CD8-positive, alpha-beta memory T cell (primary cell): ENCODE measurements at regions not wholly inside any gene's neighbourhood (a gene's known extent, or its start where the extent isn't known, plus 50 kb on each side); places are given as distances from the start of the nearest gene placed in this dataset.

Source experiments
- CTCF ChIA-PET: fragments of 350-600 bp; sonication (Branson Sonifier 250); formaldehyde crosslinking; loops from one replicate; lab custom pipeline; 2021; ENCODE audit warnings: antibody characterized with exemption; lab: Charles Lee
- POLR2A ChIA-PET: fragments of 350-600 bp; sonication (Branson Sonifier 250); formaldehyde crosslinking; loops from one replicate; lab custom pipeline; 2021; ENCODE audit warnings: antibody characterized with exemption; lab: Charles Lee
- DNase-seq, 5 donors: peaks; one replicate each; pipeline versions ENCODE4 v3.0.0 to v3.0.0-alpha.2; 2020 to 2022; ENCODE audit warnings: mixed read lengths in 1 of 5
- H3K27ac ChIP-seq: one replicate; pipeline ENCODE4 v1.7.0; 2013; ENCODE audit warnings: low read depth, mild to moderate bottlenecking, low read length, moderate library complexity
- H3K27me3 ChIP-seq: 2 replicates; pipeline ENCODE4 v1.7.0; 2013; ENCODE audit warnings: low read length, mild to moderate bottlenecking; ENCODE audit not compliant: insufficient read depth, poor library complexity, severe bottlenecking
- H3K36me3 ChIP-seq: 2 replicates; pipeline ENCODE4 v1.7.0; 2013; ENCODE audit warnings: mild to moderate bottlenecking, low read length, moderate library complexity; ENCODE audit not compliant: insufficient read depth
- H3K4me1 ChIP-seq: 2 replicates; pipeline ENCODE4 v1.7.0; 2013; ENCODE audit warnings: mild to moderate bottlenecking, low read length, moderate library complexity; ENCODE audit not compliant: insufficient read depth
- H3K4me3 ChIP-seq: 2 replicates; pipeline ENCODE4 v1.7.0; 2013; ENCODE audit warnings: mild to moderate bottlenecking, low read length
- H3K9me3 ChIP-seq: 2 replicates; pipeline ENCODE4 v1.7.0; 2013; ENCODE audit warnings: mild to moderate bottlenecking, low read length
- H3K27ac Mint-ChIP-seq, 8 donors: one replicate each; pipeline ENCODE4 v1.8.0; 2020 to 2021; ENCODE audit warnings: mixed read lengths in 8 of 8, mild to moderate bottlenecking in 6 of 8, inconsistent platforms in 3 of 8, moderate library complexity in 3 of 8
- H3K27me3 Mint-ChIP-seq, 2 donors: one replicate each; pipeline ENCODE4 v1.8.0; 2020 to 2021; ENCODE audit warnings: mixed read lengths in 2 of 2, mild to moderate bottlenecking in 1 of 2, moderate library complexity in 1 of 2
- H3K36me3 Mint-ChIP-seq, 3 donors: one replicate each; pipeline ENCODE4 v1.8.0; 2020 to 2021; ENCODE audit warnings: mixed read lengths in 3 of 3, inconsistent platforms in 1 of 3, mild to moderate bottlenecking in 1 of 3
- H3K4me1 Mint-ChIP-seq, 3 donors: one replicate each; pipeline ENCODE4 v1.8.0; 2020 to 2021; ENCODE audit warnings: mixed read lengths in 3 of 3, inconsistent platforms in 1 of 3, mild to moderate bottlenecking in 1 of 3
- H3K4me3 Mint-ChIP-seq, 7 donors: one replicate each; pipeline ENCODE4 v1.8.0; 2020 to 2021; ENCODE audit warnings: mixed read lengths in 7 of 7, mild to moderate bottlenecking in 6 of 7, moderate library complexity in 4 of 7, inconsistent platforms in 2 of 7
- H3K9me3 Mint-ChIP-seq, 5 donors: one replicate each; pipeline ENCODE4 v1.8.0; 2020 to 2022; ENCODE audit warnings: mixed read lengths in 5 of 5, mild to moderate bottlenecking in 3 of 5, moderate library complexity in 2 of 5, inconsistent platforms in 1 of 5

- H3K36me3 ChIP-seq: no peaks in the 10 kb centered on the region
Observed at GRCh38 chr6:11298651-11299420, 66.4 kb upstream of the NEDD9 start.

DNA sequence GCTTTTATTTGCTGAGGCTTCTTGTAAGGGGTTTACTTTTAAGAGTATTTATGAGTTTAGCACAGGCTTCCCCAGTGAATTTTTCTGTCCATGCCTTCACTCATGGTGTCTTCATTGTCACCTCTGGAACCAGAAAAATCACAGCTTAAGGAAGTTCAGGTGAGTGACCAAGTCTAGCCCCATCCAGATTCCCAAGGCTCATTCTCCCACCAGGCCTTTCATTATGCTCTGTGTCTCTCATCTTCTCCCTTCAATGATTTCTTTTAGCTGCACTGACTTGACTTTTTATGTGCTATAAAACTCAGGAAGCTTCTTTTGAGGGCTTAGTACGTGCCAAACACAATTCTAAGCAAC, 64.9 kb upstream of the NEDD9 start:
- Histone ChIP-seq H3K36me3 (no peaks in the 10 kb centered on the region), H3K27ac (no peak overlapping the region), H3K4me1 (no peaks in the 10 kb centered on the region), H3K4me3 (no peak overlapping the region), H3K27me3 (no peaks in the 10 kb centered on the region), H3K9me3 (no peaks in the 10 kb centered on the region)
- no peaks in the 10 kb centered on the region for H3K27me3 Mint-ChIP-seq
- no peak overlapping the region for H3K4me3 Mint-ChIP-seq
- no peak for DNase-seq
- peak overlapping the region in 3 of 8 donors; percentile 3 to 66 (median 55) for H3K27ac Mint-ChIP-seq
- ChIA-PET POLR2A (no interaction called here), CTCF (no interaction called here)
- peaks cover 57 to 67% (median 64%) of the 10 kb centered on the region in 3 donors for H3K4me1 Mint-ChIP-seq
- peaks cover 47 to 73% (median 53%) of the 10 kb centered on the region in 3 donors for H3K36me3 Mint-ChIP-seq
- H3K9me3 Mint-ChIP-seq: peaks cover 0 to 10% (median 5%) of the 10 kb centered on the region in 5 donors

More at GRCh38 chr6:11298651-11299420, 66.4 kb upstream of the NEDD9 start:
- H3K4me1 Mint-ChIP-seq: peaks cover 58 to 67% (median 64%) of the 10 kb centered on the region in 3 donors
- DNase-seq: peak in 1 of 5 donors; percentile 57
- Histone ChIP-seq H3K27ac (no peak overlapping the region), H3K4me1 (no peaks in the 10 kb centered on the region), H3K4me3 (no peak overlapping the region), H3K9me3 (no peaks in the 10 kb centered on the region), H3K27me3 (no peaks in the 10 kb centered on the region)
- H3K27me3 Mint-ChIP-seq: no peaks in the 10 kb centered on the region
- H3K4me3 Mint-ChIP-seq: peak overlapping the region in 4 of 7 donors; percentile 32 to 57 (median 46)
- peak overlapping the region in 7 of 8 donors; percentile 17 to 79 (median 71) for H3K27ac Mint-ChIP-seq
- ChIA-PET CTCF (no interaction called here), POLR2A (no interaction called here)
- peaks cover 48 to 80% (median 66%) of the 10 kb centered on the region in 3 donors for H3K36me3 Mint-ChIP-seq
- H3K9me3 Mint-ChIP-seq: peaks cover 0 to 10% (median 5%) of the 10 kb centered on the region in 5 donors

GRCh38 chr6:11296449-11297375, 64.2 kb upstream of the NEDD9 start:
- Mint-ChIP-seq H3K27ac (peak overlapping the region in 1 of 8 donors; percentile 36), H3K27me3 (no peaks in the 10 kb centered on the region), H3K4me3 (peak overlapping the region in 1 of 7 donors; percentile 42), H3K4me1 (peaks cover 61 to 71% (median 64%) of the 10 kb centered on the region in 3 donors), H3K9me3 (peaks cover 0 to 10% (median 4%) of the 10 kb centered on the region in 5 donors), H3K36me3 (peaks cover 45 to 74% (median 48%) of the 10 kb centered on the region in 3 donors)
- Histone ChIP-seq H3K4me3 (no peak overlapping the region), H3K9me3 (no peaks in the 10 kb centered on the region), H3K27me3 (no peaks in the 10 kb centered on the region), H3K4me1 (no peaks in the 10 kb centered on the region), H3K27ac (no peak overlapping the region), H3K36me3 (no peaks in the 10 kb centered on the region)
- no peak for DNase-seq
- ChIA-PET CTCF (no interaction called here), POLR2A (no interaction called here)

DNA sequence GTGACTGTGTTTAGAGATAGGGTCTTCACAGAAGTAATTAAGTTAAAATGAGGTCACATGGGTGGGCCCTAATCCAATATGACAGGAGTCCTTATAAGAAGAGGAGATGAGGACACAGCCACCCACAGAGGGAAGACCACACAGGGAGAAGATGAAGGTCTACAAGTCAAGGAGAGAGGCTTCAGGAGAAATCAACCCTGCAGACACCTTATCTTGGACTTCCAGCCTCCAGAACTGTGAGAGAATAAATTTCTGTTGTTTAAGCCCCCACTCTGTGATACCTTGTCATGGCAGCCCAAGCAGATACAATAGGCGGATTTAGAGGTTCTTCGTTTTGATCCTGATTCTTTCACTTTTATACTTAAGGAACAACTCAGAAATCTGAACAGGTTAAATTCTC, 63.5 kb upstream of the NEDD9 start:
- Mint-ChIP-seq H3K9me3 (peaks cover 0 to 6% (median 0%) of the 10 kb centered on the region in 5 donors), H3K4me1 (peaks cover 57 to 67% (median 60%) of the 10 kb centered on the region in 3 donors), H3K27me3 (no peaks in the 10 kb centered on the region), H3K4me3 (no peak overlapping the region), H3K36me3 (peaks cover 41 to 70% (median 41%) of the 10 kb centered on the region in 3 donors), H3K27ac (no peak overlapping the region)
- no peaks in the 10 kb centered on the region for H3K27me3 ChIP-seq
- H3K36me3 ChIP-seq: no peaks in the 10 kb centered on the region
- no peaks in the 10 kb centered on the region for H3K9me3 ChIP-seq
- H3K4me1 ChIP-seq: no peaks in the 10 kb centered on the region
- ChIA-PET POLR2A (no interaction called here), CTCF (no interaction called here)
- H3K4me3 ChIP-seq: no peak overlapping the region
- no peak for DNase-seq
- no peak overlapping the region for H3K27ac ChIP-seq

DNA sequence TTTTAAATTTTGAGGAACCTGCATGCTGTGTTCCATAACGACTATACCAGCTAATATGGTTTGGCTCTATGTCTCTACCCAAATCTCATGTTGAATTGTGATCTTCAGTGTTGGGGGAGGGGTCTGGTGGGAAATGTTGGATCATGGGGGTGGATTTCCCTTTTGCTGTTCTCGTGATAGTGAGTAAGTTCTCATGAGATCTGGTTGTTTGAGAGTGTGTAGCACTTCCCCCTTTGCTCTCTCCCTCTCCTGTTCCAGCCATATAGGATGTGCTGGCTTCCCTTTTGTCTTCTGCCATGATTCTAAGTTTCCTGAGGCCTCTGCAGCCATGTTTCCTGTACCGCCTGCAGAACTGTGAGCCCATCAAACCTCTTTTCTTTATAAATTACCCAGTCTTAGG, 61.8 kb upstream of the NEDD9 start:
- Mint-ChIP-seq H3K4me1 (peaks cover 42 to 50% (median 45%) of the 10 kb centered on the region in 3 donors), H3K27me3 (no peaks in the 10 kb centered on the region), H3K9me3 (no peaks in the 10 kb centered on the region), H3K4me3 (no peak overlapping the region), H3K36me3 (peaks cover 30 to 67% (median 36%) of the 10 kb centered on the region in 3 donors), H3K27ac (peak overlapping the region in 1 of 8 donors; percentile 33)
- Histone ChIP-seq H3K27me3 (no peaks in the 10 kb centered on the region), H3K4me1 (no peaks in the 10 kb centered on the region), H3K27ac (no peak overlapping the region), H3K9me3 (no peaks in the 10 kb centered on the region), H3K4me3 (no peak overlapping the region), H3K36me3 (no peaks in the 10 kb centered on the region)
- DNase-seq: no peak
- CTCF ChIA-PET: no interaction called here
- POLR2A ChIA-PET: no interaction called here

GRCh38 chr6:11292594-11293236, 60.2 kb upstream of the NEDD9 start:
- CTCF ChIA-PET: interaction anchor here (0.7 kb wide), 1 partner anchor 408 kb away, joined by 5 read pairs; no protein-coding TSS in a partner anchor
- Histone ChIP-seq H3K27me3 (no peaks in the 10 kb centered on the region), H3K27ac (no peak overlapping the region), H3K4me3 (no peak overlapping the region), H3K9me3 (no peaks in the 10 kb centered on the region), H3K36me3 (no peaks in the 10 kb centered on the region), H3K4me1 (no peaks in the 10 kb centered on the region)
- Mint-ChIP-seq H3K27me3 (no peaks in the 10 kb centered on the region), H3K9me3 (peaks cover 0 to 3% (median 0%) of the 10 kb centered on the region in 5 donors), H3K4me1 (peaks cover 36 to 42% (median 40%) of the 10 kb centered on the region in 3 donors), H3K27ac (peak overlapping the region in 4 of 8 donors; percentile 33 to 68 (median 50)), H3K36me3 (peaks cover 37 to 65% (median 41%) of the 10 kb centered on the region in 3 donors), H3K4me3 (peak overlapping the region in 2 of 7 donors; percentile 19 to 70)
- DNase-seq: no peak
- POLR2A ChIA-PET: interaction anchor here (1.2 kb wide), 1 partner anchor 61 kb away, joined by 3 read pairs; the partner anchor contains the start of gene NEDD9

- no peaks in the 10 kb centered on the region for H3K27me3 ChIP-seq
- no peak overlapping the region for H3K4me3 ChIP-seq
- Mint-ChIP-seq H3K4me3 (peak overlapping the region in 1 of 7 donors; percentile 70), H3K27ac (peak overlapping the region in 4 of 8 donors; percentile 32 to 52 (median 40)), H3K27me3 (no peaks in the 10 kb centered on the region), H3K4me1 (peaks cover 36 to 38% (median 36%) of the 10 kb centered on the region in 3 donors), H3K36me3 (peaks cover 37 to 60% (median 39%) of the 10 kb centered on the region in 3 donors), H3K9me3 (peaks cover 0 to 3% (median 0%) of the 10 kb centered on the region in 5 donors)
- ChIA-PET CTCF (no interaction called here), POLR2A (interaction anchor here (1.2 kb wide), 1 partner anchor 60 kb away, joined by 3 read pairs; the partner anchor contains the start of gene NEDD9)
- H3K36me3 ChIP-seq: no peaks in the 10 kb centered on the region
- H3K4me1 ChIP-seq: no peaks in the 10 kb centered on the region
- no peaks in the 10 kb centered on the region for H3K9me3 ChIP-seq
- H3K27ac ChIP-seq: no peak overlapping the region
- DNase-seq: no peak
Observed at GRCh38 chr6:11292091-11292490, 59.6 kb upstream of the NEDD9 start.
